ENCODE measurements at regions not wholly inside any gene's neighbourhood (a gene's known extent, or its start where the extent isn't known, plus 50 kb on each side); places are given as distances from the start of the nearest gene placed in this dataset.

GRCh38 chr9:117775591-117775990 lies 71.4 kb downstream of the TLR4 start:
- H3K4me1 ChIP-seq (ENCODE audit: control insufficient read depth, insufficient read depth, low read length) = no peaks in the 10 kb centered on the region
- no peaks in the 10 kb centered on the region for H3K9me3 ChIP-seq (ENCODE audit: control insufficient read depth, low read length)
- H3K27me3 ChIP-seq (ENCODE audit: control insufficient read depth, insufficient read depth, low read length) = no peaks in the 10 kb centered on the region
- no peaks in the 10 kb centered on the region for H3K36me3 ChIP-seq (ENCODE audit: control insufficient read depth, insufficient read depth, low read length)
- H3K4me3 ChIP-seq (ENCODE audit: low read length) = no peak overlapping the region
- no peak overlapping the region for H3K9ac ChIP-seq (ENCODE audit: low read length)

- H3K27me3 ChIP-seq (ENCODE audit: control insufficient read depth, insufficient read depth, low read length) = no peaks in the 10 kb centered on the region
- H3K4me1 ChIP-seq (ENCODE audit: control insufficient read depth, insufficient read depth, low read length) = no peaks in the 10 kb centered on the region
- no peaks in the 10 kb centered on the region for H3K9me3 ChIP-seq (ENCODE audit: control insufficient read depth, low read length)
- no peaks in the 10 kb centered on the region for H3K36me3 ChIP-seq (ENCODE audit: control insufficient read depth, insufficient read depth, low read length)
- no peak overlapping the region for H3K9ac ChIP-seq (ENCODE audit: low read length)
- H3K4me3 ChIP-seq (ENCODE audit: low read length) = no peak overlapping the region
Measured at GRCh38 chr9:117777823-117778222, 73.6 kb downstream of the TLR4 start.

GRCh38 chr9:117779760-117780159 lies 75.6 kb downstream of the TLR4 start:
- Histone ChIP-seq H3K4me3 (ENCODE audit: low read length) (no peak overlapping the region), H3K27me3 (ENCODE audit: control insufficient read depth, insufficient read depth, low read length) (no peaks in the 10 kb centered on the region), H3K9ac (ENCODE audit: low read length) (no peak overlapping the region), H3K4me1 (ENCODE audit: control insufficient read depth, insufficient read depth, low read length) (no peaks in the 10 kb centered on the region), H3K36me3 (ENCODE audit: control insufficient read depth, insufficient read depth, low read length) (no peaks in the 10 kb centered on the region), H3K9me3 (ENCODE audit: control insufficient read depth, low read length) (no peaks in the 10 kb centered on the region)

GRCh38 chr9:117782931-117783788 lies 79.0 kb downstream of the TLR4 start:
- Histone ChIP-seq H3K9me3 (ENCODE audit: control insufficient read depth, low read length) (no peaks in the 10 kb centered on the region), H3K4me1 (ENCODE audit: control insufficient read depth, insufficient read depth, low read length) (no peaks in the 10 kb centered on the region), H3K27me3 (ENCODE audit: control insufficient read depth, insufficient read depth, low read length) (no peaks in the 10 kb centered on the region), H3K9ac (ENCODE audit: low read length) (peak overlapping the region; percentile 31), H3K4me3 (ENCODE audit: low read length) (peak overlapping the region; percentile 5), H3K36me3 (ENCODE audit: control insufficient read depth, insufficient read depth, low read length) (no peaks in the 10 kb centered on the region)

- H3K9me3 ChIP-seq (ENCODE audit: control insufficient read depth, low read length) = no peaks in the 10 kb centered on the region
- H3K9ac ChIP-seq (ENCODE audit: low read length) = no peak overlapping the region
- H3K4me3 ChIP-seq (ENCODE audit: low read length) = no peak overlapping the region
- no peaks in the 10 kb centered on the region for H3K36me3 ChIP-seq (ENCODE audit: control insufficient read depth, insufficient read depth, low read length)
- no peaks in the 10 kb centered on the region for H3K27me3 ChIP-seq (ENCODE audit: control insufficient read depth, insufficient read depth, low read length)
- no peaks in the 10 kb centered on the region for H3K4me1 ChIP-seq (ENCODE audit: control insufficient read depth, insufficient read depth, low read length)
Measured at GRCh38 chr9:117783828-117784227, 79.6 kb downstream of the TLR4 start.

GRCh38 chr9:117784996-117785395 lies 80.8 kb downstream of the TLR4 start:
- H3K9me3 ChIP-seq (ENCODE audit: control insufficient read depth, low read length) = no peaks in the 10 kb centered on the region

GRCh38 chr9:117787746-117788145 lies 83.5 kb downstream of the TLR4 start:
- H3K4me3 ChIP-seq (ENCODE audit: low read length) = no peak overlapping the region
- H3K4me1 ChIP-seq (ENCODE audit: control insufficient read depth, insufficient read depth, low read length) = no peaks in the 10 kb centered on the region
- H3K9ac ChIP-seq (ENCODE audit: low read length) = no peak overlapping the region
- no peaks in the 10 kb centered on the region for H3K9me3 ChIP-seq (ENCODE audit: control insufficient read depth, low read length)
- no peaks in the 10 kb centered on the region for H3K36me3 ChIP-seq (ENCODE audit: control insufficient read depth, insufficient read depth, low read length)
- no peaks in the 10 kb centered on the region for H3K27me3 ChIP-seq (ENCODE audit: control insufficient read depth, insufficient read depth, low read length)

More at GRCh38 chr9:117784996-117785395, 80.8 kb downstream of the TLR4 start:
- Histone ChIP-seq H3K9ac (ENCODE audit: low read length) (no peak overlapping the region), H3K4me1 (ENCODE audit: control insufficient read depth, insufficient read depth, low read length) (no peaks in the 10 kb centered on the region), H3K4me3 (ENCODE audit: low read length) (no peak overlapping the region), H3K27me3 (ENCODE audit: control insufficient read depth, insufficient read depth, low read length) (no peaks in the 10 kb centered on the region), H3K36me3 (ENCODE audit: control insufficient read depth, insufficient read depth, low read length) (no peaks in the 10 kb centered on the region)

- Histone ChIP-seq H3K9ac (ENCODE audit: low read length) (no peak overlapping the region), H3K4me1 (ENCODE audit: control insufficient read depth, insufficient read depth, low read length) (no peaks in the 10 kb centered on the region), H3K27me3 (ENCODE audit: control insufficient read depth, insufficient read depth, low read length) (no peaks in the 10 kb centered on the region), H3K36me3 (ENCODE audit: control insufficient read depth, insufficient read depth, low read length) (no peaks in the 10 kb centered on the region), H3K9me3 (ENCODE audit: control insufficient read depth, low read length) (no peaks in the 10 kb centered on the region), H3K4me3 (ENCODE audit: low read length) (no peak overlapping the region)
Measured at GRCh38 chr9:117795271-117795670, 91.1 kb downstream of the TLR4 start.

- no peaks in the 10 kb centered on the region for H3K27me3 ChIP-seq (ENCODE audit: control insufficient read depth, insufficient read depth, low read length)
- no peaks in the 10 kb centered on the region for H3K9me3 ChIP-seq (ENCODE audit: control insufficient read depth, low read length)
- H3K4me3 ChIP-seq (ENCODE audit: low read length) = no peak overlapping the region
- H3K4me1 ChIP-seq (ENCODE audit: control insufficient read depth, insufficient read depth, low read length) = no peaks in the 10 kb centered on the region
- no peaks in the 10 kb centered on the region for H3K36me3 ChIP-seq (ENCODE audit: control insufficient read depth, insufficient read depth, low read length)
- H3K9ac ChIP-seq (ENCODE audit: low read length) = no peak overlapping the region
Measured at GRCh38 chr9:117796681-117797080, 92.5 kb downstream of the TLR4 start.

- Histone ChIP-seq H3K9ac (ENCODE audit: low read length) (no peak overlapping the region), H3K36me3 (ENCODE audit: control insufficient read depth, insufficient read depth, low read length) (no peaks in the 10 kb centered on the region), H3K9me3 (ENCODE audit: control insufficient read depth, low read length) (no peaks in the 10 kb centered on the region), H3K4me3 (ENCODE audit: low read length) (no peak overlapping the region), H3K4me1 (ENCODE audit: control insufficient read depth, insufficient read depth, low read length) (no peaks in the 10 kb centered on the region), H3K27me3 (ENCODE audit: control insufficient read depth, insufficient read depth, low read length) (no peaks in the 10 kb centered on the region)
Measured at GRCh38 chr9:117800389-117800788, 96.2 kb downstream of the TLR4 start.

- Histone ChIP-seq H3K9ac (ENCODE audit: low read length) (no peak overlapping the region), H3K9me3 (ENCODE audit: control insufficient read depth, low read length) (no peaks in the 10 kb centered on the region), H3K4me3 (ENCODE audit: low read length) (no peak overlapping the region), H3K27me3 (ENCODE audit: control insufficient read depth, insufficient read depth, low read length) (no peaks in the 10 kb centered on the region), H3K4me1 (ENCODE audit: control insufficient read depth, insufficient read depth, low read length) (no peaks in the 10 kb centered on the region), H3K36me3 (ENCODE audit: control insufficient read depth, insufficient read depth, low read length) (no peaks in the 10 kb centered on the region)
Measured at GRCh38 chr9:117809751-117810150, 105.5 kb downstream of the TLR4 start.

- H3K4me1 ChIP-seq (ENCODE audit: control insufficient read depth, insufficient read depth, low read length) = no peaks in the 10 kb centered on the region
- H3K4me3 ChIP-seq (ENCODE audit: low read length) = no peak overlapping the region
- H3K9me3 ChIP-seq (ENCODE audit: control insufficient read depth, low read length) = no peaks in the 10 kb centered on the region
- H3K9ac ChIP-seq (ENCODE audit: low read length) = no peak overlapping the region
- no peaks in the 10 kb centered on the region for H3K27me3 ChIP-seq (ENCODE audit: control insufficient read depth, insufficient read depth, low read length)
- no peaks in the 10 kb centered on the region for H3K36me3 ChIP-seq (ENCODE audit: control insufficient read depth, insufficient read depth, low read length)
Measured at GRCh38 chr9:117815315-117815714, 111.1 kb downstream of the TLR4 start.

All from mucosa of stomach (tissue), 1 donor.